ENCODE measurements at regions not wholly inside any gene's neighbourhood (a gene's known extent, or its start where the extent isn't known, plus 50 kb on each side); places are given as distances from the start of the nearest gene placed in this dataset.

DNA sequence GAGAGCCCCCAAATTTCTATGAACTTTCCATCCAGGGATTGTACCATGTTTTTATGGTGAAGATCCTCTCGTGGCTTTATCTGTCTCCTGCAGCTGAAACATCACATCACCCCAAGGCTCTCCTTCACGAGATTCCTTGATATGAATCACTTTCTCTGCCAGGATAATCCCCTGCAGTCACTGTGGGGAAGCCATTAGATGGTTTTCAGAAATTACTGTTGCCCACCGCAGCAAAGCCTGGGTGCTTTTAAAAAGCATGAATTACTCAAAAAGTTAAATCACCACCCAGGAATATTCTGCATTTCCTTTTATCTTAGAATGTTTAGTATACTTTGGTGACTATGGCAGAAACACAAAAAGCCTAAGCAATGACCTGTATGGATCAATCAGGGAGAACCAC lies 428.4 kb upstream of the SLC14A2 start:
- H3K79me2 ChIP-seq (replicated peaks; ENCODE audit: insufficient read depth), result no peaks in the 10 kb centered on the region
- H3K9me3 Mint-ChIP-seq, result no peaks in the 10 kb centered on the region
- H3K36me3 Mint-ChIP-seq (ENCODE audit: low read depth), result no peaks in the 10 kb centered on the region
- no peaks in the 10 kb centered on the region for H3F3A ChIP-seq (replicated peaks; ENCODE audit: low read depth)
- no peak overlapping the region for H2AFZ ChIP-seq
- no peak overlapping the region for H3K4me3 Mint-ChIP-seq
- H3K4me2 ChIP-seq, result no peak overlapping the region
- no peaks in the 10 kb centered on the region for H3K4me1 Mint-ChIP-seq
- no peaks in the 10 kb centered on the region for H3K27me3 Mint-ChIP-seq (ENCODE audit: insufficient read depth, low read depth, poor library complexity)
- TF ChIP-seq REST (IDR thresholded peaks at IDR 0.05; ENCODE audit: unreplicated experiment), result no peak
- no peak for TF ChIP-seq JUNB (IDR thresholded peaks at IDR 0.05; ENCODE audit: unreplicated experiment)
- TF ChIP-seq ZNF331 (CRISPR knock-in tag; IDR thresholded peaks at IDR 0.05; ENCODE audit: low read depth), result no peak
- TF ChIP-seq CREB1 (CRISPR knock-in tag; IDR thresholded peaks at IDR 0.05; ENCODE audit: low read depth), result no peak
- H3K27ac Mint-ChIP-seq, result no peak overlapping the region
- H3K27me3 ChIP-seq (ENCODE audit: insufficient read depth), result no peaks in the 10 kb centered on the region
- H3K9me2 ChIP-seq (ENCODE audit: insufficient read depth), result no peaks in the 10 kb centered on the region
- no peak overlapping the region for H3K27ac ChIP-seq (ENCODE audit: low read depth)
- DNase-seq (ENCODE audit: low spot score), result no peak
- no peak for ATAC-seq
- no peak overlapping the region for H3K4me3 ChIP-seq
- no peaks in the 10 kb centered on the region for H3K36me3 ChIP-seq (ENCODE audit: insufficient read depth)
- H3K4me1 ChIP-seq (ENCODE audit: insufficient read depth), result no peaks in the 10 kb centered on the region
- H4K20me1 ChIP-seq (replicated peaks; ENCODE audit: insufficient read depth), result no peaks in the 10 kb centered on the region

GRCh38 chr18:45191795-45192194 lies 423.5 kb upstream of the SLC14A2 start:
- no peaks in the 10 kb centered on the region for H3K36me3 ChIP-seq (ENCODE audit: insufficient read depth)
- no peak overlapping the region for H3K27ac ChIP-seq (ENCODE audit: low read depth)
- no peaks in the 10 kb centered on the region for H3K27me3 ChIP-seq (ENCODE audit: insufficient read depth)
- H3K4me1 ChIP-seq (ENCODE audit: insufficient read depth), result no peaks in the 10 kb centered on the region
- Mint-ChIP-seq H3K9me3 (no peaks in the 10 kb centered on the region), H3K36me3 (ENCODE audit: low read depth) (no peaks in the 10 kb centered on the region), H3K4me3 (no peak overlapping the region), H3K27me3 (ENCODE audit: insufficient read depth, low read depth, poor library complexity) (no peaks in the 10 kb centered on the region), H3K27ac (no peak overlapping the region), H3K4me1 (no peaks in the 10 kb centered on the region)
- no peak overlapping the region for H2AFZ ChIP-seq
- H3K79me2 ChIP-seq (replicated peaks; ENCODE audit: insufficient read depth), result no peaks in the 10 kb centered on the region
- no peak for DNase-seq (ENCODE audit: low spot score)
- no peak overlapping the region for H3K4me2 ChIP-seq
- no peaks in the 10 kb centered on the region for H3F3A ChIP-seq (replicated peaks; ENCODE audit: low read depth)
- H4K20me1 ChIP-seq (replicated peaks; ENCODE audit: insufficient read depth), result no peaks in the 10 kb centered on the region
- H3K4me3 ChIP-seq, result no peak overlapping the region
- no peaks in the 10 kb centered on the region for H3K9me2 ChIP-seq (ENCODE audit: insufficient read depth)
- ATAC-seq, result no peak
- TF ChIP-seq, protein P1, sequence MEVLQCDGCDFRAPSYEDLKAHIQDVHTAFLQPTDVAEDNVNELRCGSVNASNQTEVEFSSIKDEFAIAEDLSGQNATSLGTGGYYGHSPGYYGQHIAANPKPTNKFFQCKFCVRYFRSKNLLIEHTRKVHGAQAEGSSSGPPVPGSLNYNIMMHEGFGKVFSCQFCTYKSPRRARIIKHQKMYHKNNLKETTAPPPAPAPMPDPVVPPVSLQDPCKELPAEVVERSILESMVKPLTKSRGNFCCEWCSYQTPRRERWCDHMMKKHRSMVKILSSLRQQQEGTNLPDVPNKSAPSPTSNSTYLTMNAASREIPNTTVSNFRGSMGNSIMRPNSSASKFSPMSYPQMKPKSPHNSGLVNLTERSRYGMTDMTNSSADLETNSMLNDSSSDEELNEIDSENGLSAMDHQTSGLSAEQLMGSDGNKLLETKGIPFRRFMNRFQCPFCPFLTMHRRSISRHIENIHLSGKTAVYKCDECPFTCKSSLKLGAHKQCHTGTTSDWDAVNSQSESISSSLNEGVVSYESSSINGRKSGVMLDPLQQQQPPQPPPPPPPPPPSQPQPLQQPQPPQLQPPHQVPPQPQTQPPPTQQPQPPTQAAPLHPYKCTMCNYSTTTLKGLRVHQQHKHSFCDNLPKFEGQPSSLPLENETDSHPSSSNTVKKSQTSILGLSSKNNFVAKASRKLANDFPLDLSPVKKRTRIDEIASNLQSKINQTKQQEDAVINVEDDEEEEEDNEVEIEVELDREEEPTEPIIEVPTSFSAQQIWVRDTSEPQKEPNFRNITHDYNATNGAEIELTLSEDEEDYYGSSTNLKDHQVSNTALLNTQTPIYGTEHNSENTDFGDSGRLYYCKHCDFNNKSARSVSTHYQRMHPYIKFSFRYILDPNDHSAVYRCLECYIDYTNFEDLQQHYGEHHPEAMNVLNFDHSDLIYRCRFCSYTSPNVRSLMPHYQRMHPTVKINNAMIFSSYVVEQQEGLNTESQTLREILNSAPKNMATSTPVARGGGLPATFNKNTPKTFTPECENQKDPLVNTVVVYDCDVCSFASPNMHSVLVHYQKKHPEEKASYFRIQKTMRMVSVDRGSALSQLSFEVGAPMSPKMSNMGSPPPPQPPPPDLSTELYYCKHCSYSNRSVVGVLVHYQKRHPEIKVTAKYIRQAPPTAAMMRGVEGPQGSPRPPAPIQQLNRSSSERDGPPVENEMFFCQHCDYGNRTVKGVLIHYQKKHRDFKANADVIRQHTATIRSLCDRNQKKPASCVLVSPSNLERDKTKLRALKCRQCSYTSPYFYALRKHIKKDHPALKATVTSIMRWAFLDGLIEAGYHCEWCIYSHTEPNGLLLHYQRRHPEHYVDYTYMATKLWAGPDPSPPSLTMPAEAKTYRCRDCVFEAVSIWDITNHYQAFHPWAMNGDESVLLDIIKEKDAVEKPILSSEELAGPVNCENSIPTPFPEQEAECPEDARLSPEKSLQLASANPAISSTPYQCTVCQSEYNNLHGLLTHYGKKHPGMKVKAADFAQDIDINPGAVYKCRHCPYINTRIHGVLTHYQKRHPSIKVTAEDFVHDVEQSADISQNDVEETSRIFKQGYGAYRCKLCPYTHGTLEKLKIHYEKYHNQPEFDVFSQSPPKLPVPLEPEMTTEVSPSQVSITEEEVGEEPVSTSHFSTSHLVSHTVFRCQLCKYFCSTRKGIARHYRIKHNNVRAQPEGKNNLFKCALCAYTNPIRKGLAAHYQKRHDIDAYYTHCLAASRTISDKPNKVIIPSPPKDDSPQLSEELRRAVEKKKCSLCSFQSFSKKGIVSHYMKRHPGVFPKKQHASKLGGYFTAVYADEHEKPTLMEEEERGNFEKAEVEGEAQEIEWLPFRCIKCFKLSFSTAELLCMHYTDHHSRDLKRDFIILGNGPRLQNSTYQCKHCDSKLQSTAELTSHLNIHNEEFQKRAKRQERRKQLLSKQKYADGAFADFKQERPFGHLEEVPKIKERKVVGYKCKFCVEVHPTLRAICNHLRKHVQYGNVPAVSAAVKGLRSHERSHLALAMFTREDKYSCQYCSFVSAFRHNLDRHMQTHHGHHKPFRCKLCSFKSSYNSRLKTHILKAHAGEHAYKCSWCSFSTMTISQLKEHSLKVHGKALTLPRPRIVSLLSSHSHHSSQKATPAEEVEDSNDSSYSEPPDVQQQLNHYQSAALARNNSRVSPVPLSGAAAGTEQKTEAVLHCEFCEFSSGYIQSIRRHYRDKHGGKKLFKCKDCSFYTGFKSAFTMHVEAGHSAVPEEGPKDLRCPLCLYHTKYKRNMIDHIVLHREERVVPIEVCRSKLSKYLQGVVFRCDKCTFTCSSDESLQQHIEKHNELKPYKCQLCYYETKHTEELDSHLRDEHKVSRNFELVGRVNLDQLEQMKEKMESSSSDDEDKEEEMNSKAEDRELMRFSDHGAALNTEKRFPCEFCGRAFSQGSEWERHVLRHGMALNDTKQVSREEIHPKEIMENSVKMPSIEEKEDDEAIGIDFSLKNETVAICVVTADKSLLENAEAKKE (CRISPR knock-in tag; IDR thresholded peaks at IDR 0.05), result no peak
- TF ChIP-seq, protein P2, sequence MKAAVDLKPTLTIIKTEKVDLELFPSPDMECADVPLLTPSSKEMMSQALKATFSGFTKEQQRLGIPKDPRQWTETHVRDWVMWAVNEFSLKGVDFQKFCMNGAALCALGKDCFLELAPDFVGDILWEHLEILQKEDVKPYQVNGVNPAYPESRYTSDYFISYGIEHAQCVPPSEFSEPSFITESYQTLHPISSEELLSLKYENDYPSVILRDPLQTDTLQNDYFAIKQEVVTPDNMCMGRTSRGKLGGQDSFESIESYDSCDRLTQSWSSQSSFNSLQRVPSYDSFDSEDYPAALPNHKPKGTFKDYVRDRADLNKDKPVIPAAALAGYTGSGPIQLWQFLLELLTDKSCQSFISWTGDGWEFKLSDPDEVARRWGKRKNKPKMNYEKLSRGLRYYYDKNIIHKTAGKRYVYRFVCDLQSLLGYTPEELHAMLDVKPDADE (IDR thresholded peaks at IDR 0.05), result no peak
- TF ChIP-seq STAT1 (IDR thresholded peaks at IDR 0.05; ENCODE audit: unreplicated experiment), result no peak
- TF ChIP-seq ZNF331 (CRISPR knock-in tag; IDR thresholded peaks at IDR 0.05; ENCODE audit: low read depth), result no peak
- TF ChIP-seq ZNF114 (CRISPR knock-in tag; IDR thresholded peaks at IDR 0.05), result no peak
- no peak for TF ChIP-seq JUNB (IDR thresholded peaks at IDR 0.05; ENCODE audit: unreplicated experiment)
